ENCODE measurements at regions not wholly inside any gene's neighbourhood (a gene's known extent, or its start where the extent isn't known, plus 50 kb on each side); places are given as distances from the start of the nearest gene placed in this dataset.

- TF ChIP-seq CTCF (IDR thresholded peaks at IDR 0.05) = no peak
- CTCF ChIA-PET = no interaction called here
Observed at GRCh38 chr1:185419718-185420117, 102.7 kb upstream of the IVNS1ABP start.

GRCh38 chr1:185418472-185418871, 101.4 kb upstream of the IVNS1ABP start:
- H3K27ac Mint-ChIP-seq = no peak overlapping the region
- intact Hi-C loops (cut with micrococcal nuclease) = no loop called here
- no peaks in the 10 kb centered on the region for H3K9me3 Mint-ChIP-seq
- CTCF ChIA-PET = no interaction called here
- no peaks in the 10 kb centered on the region for H3K27me3 Mint-ChIP-seq
- DNase-seq = no peak
- no peaks in the 10 kb centered on the region for H3K36me3 Mint-ChIP-seq (ENCODE audit: low read depth)
- no peak for ATAC-seq (ENCODE audit: low read depth)
- no peak for TF ChIP-seq CTCF (IDR thresholded peaks at IDR 0.05)
- POLR2A ChIA-PET = no interaction called here
- no peaks in the 10 kb centered on the region for H3K4me1 Mint-ChIP-seq
- no peak overlapping the region for H3K4me3 Mint-ChIP-seq

More at GRCh38 chr1:185419718-185420117, 102.7 kb upstream of the IVNS1ABP start:
- H3K4me1 Mint-ChIP-seq = no peaks in the 10 kb centered on the region
- no peak overlapping the region for H3K27ac Mint-ChIP-seq
- H3K4me3 Mint-ChIP-seq = no peak overlapping the region
- no peaks in the 10 kb centered on the region for H3K36me3 Mint-ChIP-seq (ENCODE audit: low read depth)
- intact Hi-C loops (cut with micrococcal nuclease) = loop anchor here (5.0 kb wide), 1 partner anchor 38 kb away; no protein-coding TSS in a partner anchor
- no peak for DNase-seq
- peaks cover 3% of the 10 kb centered on the region for H3K27me3 Mint-ChIP-seq
- POLR2A ChIA-PET = no interaction called here
- no peak for ATAC-seq (ENCODE audit: low read depth)
- no peaks in the 10 kb centered on the region for H3K9me3 Mint-ChIP-seq

GRCh38 chr1:185412385-185413087, 95.5 kb upstream of the IVNS1ABP start:
- no peaks in the 10 kb centered on the region for H3K36me3 Mint-ChIP-seq (ENCODE audit: low read depth)
- DNase-seq = no peak
- no peak overlapping the region for H3K27ac Mint-ChIP-seq
- intact Hi-C loops (cut with micrococcal nuclease) = no loop called here
- TF ChIP-seq CTCF (IDR thresholded peaks at IDR 0.05) = no peak
- H3K9me3 Mint-ChIP-seq = peaks cover 3% of the 10 kb centered on the region
- ChIA-PET POLR2A (no interaction called here), CTCF (no interaction called here)
- H3K4me1 Mint-ChIP-seq = peaks cover 34% of the 10 kb centered on the region
- H3K27me3 Mint-ChIP-seq = no peaks in the 10 kb centered on the region
- no peak overlapping the region for H3K4me3 Mint-ChIP-seq
- ATAC-seq (ENCODE audit: low read depth) = no peak

- H3K27me3 Mint-ChIP-seq = no peaks in the 10 kb centered on the region
- H3K36me3 Mint-ChIP-seq (ENCODE audit: low read depth) = no peaks in the 10 kb centered on the region
- ChIA-PET POLR2A (interaction anchor here (1.1 to 1.9 kb wide), 3 partner anchors 93 to 198 kb away, joined by 3 to 8 read pairs (median 5); partner anchors contain the start of gene IVNS1ABP), CTCF (no interaction called here)
- intact Hi-C loops (cut with micrococcal nuclease) = loop anchor here (2.0 to 10.0 kb wide), 4 partner anchors 15 to 262 kb away; partner anchors contain the start of genes SWT1 and TRMT1L
- peaks cover 6% of the 10 kb centered on the region for H3K9me3 Mint-ChIP-seq
- no peak overlapping the region for H3K27ac Mint-ChIP-seq
- no peak for DNase-seq
- H3K4me3 Mint-ChIP-seq = no peak overlapping the region
- no peak for ATAC-seq (ENCODE audit: low read depth)
- no peak for TF ChIP-seq CTCF (IDR thresholded peaks at IDR 0.05)
- H3K4me1 Mint-ChIP-seq = peaks cover 57% of the 10 kb centered on the region
Observed at GRCh38 chr1:185409763-185410528, 92.9 kb upstream of the IVNS1ABP start.

- Mint-ChIP-seq H3K9me3 (peaks cover 6% of the 10 kb centered on the region), H3K4me1 (peaks cover 62% of the 10 kb centered on the region), H3K4me3 (no peak overlapping the region), H3K27ac (peak overlapping the region; percentile 67), H3K27me3 (no peaks in the 10 kb centered on the region), H3K36me3 (ENCODE audit: low read depth) (no peaks in the 10 kb centered on the region)
- intact Hi-C loops (cut with micrococcal nuclease) = loop anchor here (5.0 to 10.0 kb wide), 3 partner anchors 37 to 263 kb away; partner anchors contain the start of genes SWT1 and TRMT1L
- no peak for TF ChIP-seq CTCF (IDR thresholded peaks at IDR 0.05)
- no peak for DNase-seq
- no peak for ATAC-seq (ENCODE audit: low read depth)
- POLR2A ChIA-PET = interaction anchor here (1.1 to 1.9 kb wide), 3 partner anchors 92 to 199 kb away, joined by 3 to 8 read pairs (median 5); partner anchors contain the start of gene IVNS1ABP
- CTCF ChIA-PET = no interaction called here
Observed at GRCh38 chr1:185409345-185409744, 92.3 kb upstream of the IVNS1ABP start.

Data from activated B cell treated with CpG ODN at 0.5 μM for 24 hours (primary cell).